WTC11 (cell line): ENCODE measurements at regions not wholly inside any gene's neighbourhood (a gene's known extent, or its start where the extent isn't known, plus 50 kb on each side); places are given as distances from the start of the nearest gene placed in this dataset.

ENCODE experiments used
- ATAC-seq: fragments of 200-7000 bp; cut with Tn5 transposase; 2 replicates; pipeline ENCODE4 v1.10.0; 2021; ENCODE audit warnings: mild to moderate bottlenecking, moderate library complexity
- CTCF ChIA-PET: fragments of 300-600 bp; sonication (Branson Sonifier 250); formaldehyde crosslinking; loops from one replicate; lab custom pipeline; 2021; ENCODE audit warnings: antibody characterized with exemption; lab: Charles Lee
- POLR2A ChIA-PET: fragments of 350-600 bp; sonication (Branson Sonifier 250); formaldehyde crosslinking; loops from one replicate; lab custom pipeline; 2021; ENCODE audit warnings: antibody characterized with exemption; lab: Charles Lee
- DNase-seq: peaks from one replicate; pipeline ENCODE4 v3.0.0; 2021; ENCODE audit warnings: low spot score
- H3K27ac Mint-ChIP-seq: 2 replicates; pipeline ENCODE4 v1.8.0; 2021; ENCODE audit warnings: mixed read lengths
- H3K27me3 Mint-ChIP-seq: 2 replicates; pipeline ENCODE4 v1.8.0; 2021; ENCODE audit warnings: low read depth, mild to moderate bottlenecking, moderate library complexity, mixed read lengths
- H3K36me3 Mint-ChIP-seq: 2 replicates; pipeline ENCODE4 v1.8.0; 2021; ENCODE audit warnings: mixed read lengths
- H3K4me1 Mint-ChIP-seq: 2 replicates; pipeline ENCODE4 v1.8.0; 2022; ENCODE audit warnings: mixed read lengths
- H3K4me3 Mint-ChIP-seq: 2 replicates; pipeline ENCODE4 v1.8.0; 2021; ENCODE audit warnings: mild to moderate bottlenecking, moderate library complexity, mixed read lengths
- H3K9me3 Mint-ChIP-seq: 2 replicates; pipeline ENCODE4 v1.8.0; 2021; ENCODE audit warnings: mixed read lengths
- CBFB ChIP-seq: sonication (generic); formaldehyde crosslinking; IDR thresholded peaks from 2 replicates; pipeline ENCODE4 v1.8.1; 2022; ENCODE audit warnings: mild to moderate bottlenecking, low read depth, missing genetic modification reagents
- FOXJ3 ChIP-seq: sonication (generic); formaldehyde crosslinking; IDR thresholded peaks from 2 replicates; pipeline ENCODE4 v1.9.0; 2021; ENCODE audit warnings: missing genetic modification reagents, mild to moderate bottlenecking, borderline replicate concordance
- HMGA2 ChIP-seq: fragments of 250-450 bp; sonication (Bioruptor Pico); IDR thresholded peaks from 2 replicates; pipeline ENCODE4 v1.4.0; 2021; ENCODE audit warnings: mild to moderate bottlenecking, moderate library complexity
- IRF2 ChIP-seq: sonication (generic); formaldehyde crosslinking; IDR thresholded peaks from 2 replicates; pipeline ENCODE4 v1.8.0; 2022; ENCODE audit warnings: low read depth, missing genetic modification reagents, borderline replicate concordance
- JAZF1 ChIP-seq: fragments of 250-450 bp; sonication (Bioruptor Pico); IDR thresholded peaks from 2 replicates; pipeline ENCODE4 v1.9.0; 2021; ENCODE audit warnings: moderate library complexity, mild to moderate bottlenecking, inconsistent platforms
- MYBL2 ChIP-seq: sonication (generic); formaldehyde crosslinking; IDR thresholded peaks from 2 replicates; pipeline ENCODE4 v1.8.1; 2023; ENCODE audit warnings: mild to moderate bottlenecking, moderate library complexity, missing genetic modification reagents
- NFATC4 ChIP-seq: fragments of 250-450 bp; sonication (Bioruptor Pico); IDR thresholded peaks from 2 replicates; pipeline ENCODE4 v1.9.0; 2021; ENCODE audit warnings: mild to moderate bottlenecking
- NFYB ChIP-seq: sonication (generic); formaldehyde crosslinking; conservative IDR thresholded peaks from 2 replicates; pipeline ENCODE4 v1.8.0; 2022; ENCODE audit warnings: low read depth, missing genetic modification reagents
- RORB ChIP-seq: fragments of 250-450 bp; sonication (Bioruptor Pico); IDR thresholded peaks from 2 replicates; pipeline ENCODE4 v1.9.0; 2021; ENCODE audit warnings: mild to moderate bottlenecking
- SMAD3 ChIP-seq: sonication (generic); formaldehyde crosslinking; IDR thresholded peaks from 2 replicates; pipeline ENCODE4 v1.8.0; 2022; ENCODE audit warnings: missing genetic modification reagents, mild to moderate bottlenecking, borderline replicate concordance
- SMAD4 ChIP-seq: sonication (generic); formaldehyde crosslinking; IDR thresholded peaks from 2 replicates; pipeline ENCODE4 v1.8.0; 2022; ENCODE audit warnings: mild to moderate bottlenecking, missing genetic modification reagents
- SP1 ChIP-seq: sonication (generic); formaldehyde crosslinking; conservative IDR thresholded peaks from 2 replicates; pipeline ENCODE4 v1.8.1; 2022; ENCODE audit warnings: missing genetic modification reagents
- TP53 ChIP-seq: sonication (generic); formaldehyde crosslinking; IDR thresholded peaks from 2 replicates; pipeline ENCODE4 v1.8.1; 2023; ENCODE audit warnings: mild to moderate bottlenecking, missing genetic modification reagents
- ZBTB21 ChIP-seq: sonication (generic); formaldehyde crosslinking; IDR thresholded peaks from 2 replicates; pipeline ENCODE4 v1.8.1; 2023; ENCODE audit warnings: mild to moderate bottlenecking, missing genetic modification reagents, borderline replicate concordance
- ZNF121 ChIP-seq: sonication (generic); formaldehyde crosslinking; IDR thresholded peaks from 2 replicates; pipeline ENCODE4 v1.8.0; 2023; ENCODE audit warnings: missing genetic modification reagents
- ZNF219 ChIP-seq: sonication (generic); formaldehyde crosslinking; IDR thresholded peaks from 2 replicates; pipeline ENCODE4 v1.8.0; 2023; ENCODE audit warnings: missing genetic modification reagents, mild to moderate bottlenecking, borderline replicate concordance
- ZNF263 ChIP-seq: sonication (generic); formaldehyde crosslinking; IDR thresholded peaks from 2 replicates; pipeline ENCODE4 v1.8.1; 2022; ENCODE audit warnings: low read depth, mild to moderate bottlenecking, moderate library complexity, missing genetic modification reagents
- ZNF423 ChIP-seq: fragments of 250-450 bp; sonication (Bioruptor Pico); IDR thresholded peaks from 2 replicates; pipeline ENCODE4 v2.1.2; 2022; ENCODE audit warnings: mild to moderate bottlenecking, moderate library complexity
- TF ChIP-seq, protein P1 (sequence below): sonication (generic); formaldehyde crosslinking; conservative IDR thresholded peaks from 2 replicates; pipeline ENCODE4 v1.8.1; 2022; ENCODE audit warnings: mild to moderate bottlenecking, missing genetic modification reagents
- TF ChIP-seq, protein P2 (sequence below): sonication (generic); formaldehyde crosslinking; IDR thresholded peaks from 2 replicates; pipeline ENCODE4 v1.8.1; 2022; ENCODE audit warnings: mild to moderate bottlenecking, missing genetic modification reagents, moderate library complexity, borderline replicate concordance
- TF ChIP-seq, protein P3 (sequence below): sonication (generic); formaldehyde crosslinking; IDR thresholded peaks from 2 replicates; pipeline ENCODE4 v1.8.1; 2022; ENCODE audit warnings: low read depth, mild to moderate bottlenecking, moderate library complexity, missing genetic modification reagents, borderline replicate concordance
- TF ChIP-seq, protein P4 (sequence below): fragments of 250-450 bp; sonication (Bioruptor Pico); conservative IDR thresholded peaks from 2 replicates; pipeline ENCODE4 v1.9.0; 2021; ENCODE audit warnings: mild to moderate bottlenecking
- TF ChIP-seq, protein P5 (sequence below): sonication (generic); formaldehyde crosslinking; IDR thresholded peaks from 2 replicates; pipeline ENCODE4 v1.8.1; 2022; ENCODE audit warnings: low read depth, missing genetic modification reagents, borderline replicate concordance
- TF ChIP-seq, protein P6 (sequence below): sonication (generic); formaldehyde crosslinking; IDR thresholded peaks from 2 replicates; pipeline ENCODE4 v1.8.0; 2022; ENCODE audit warnings: mild to moderate bottlenecking, missing genetic modification reagents
- TF ChIP-seq, protein P7 (sequence below): sonication (generic); formaldehyde crosslinking; IDR thresholded peaks from 2 replicates; pipeline ENCODE4 v1.8.0; 2022; ENCODE audit warnings: mild to moderate bottlenecking, missing genetic modification reagents
- TF ChIP-seq, protein P8 (sequence below): sonication (generic); formaldehyde crosslinking; IDR thresholded peaks from 2 replicates; pipeline ENCODE4 v1.8.1; 2023; ENCODE audit warnings: mild to moderate bottlenecking, missing genetic modification reagents, moderate library complexity

DNA sequence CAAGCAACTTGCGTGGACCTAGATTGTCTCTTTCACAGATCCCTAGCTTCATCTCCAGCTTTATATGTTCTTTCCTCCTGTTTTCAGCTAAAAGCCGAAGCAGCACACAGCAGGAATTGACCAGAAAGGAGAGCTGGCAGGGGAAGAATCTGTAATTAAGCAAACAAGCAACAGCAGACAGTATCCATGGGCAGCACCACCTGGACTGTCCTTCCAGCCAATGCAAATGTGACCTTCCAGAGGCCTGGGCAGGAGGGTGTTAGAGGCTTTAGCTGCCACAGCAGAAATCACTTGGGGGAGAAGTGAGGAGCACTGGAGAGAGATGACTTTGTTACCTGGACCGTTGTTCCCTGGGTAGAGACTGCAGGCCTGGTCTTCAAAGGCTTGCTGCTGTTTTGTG is 427.6 kb upstream of the GOT2 start (continued):
- TF ChIP-seq RORB (no peak), NFATC4 (no peak), SMAD4 (no peak), TP53 (CRISPR knock-in tag) (no peak), ZNF219 (no peak), SP1 (CRISPR knock-in tag) (no peak), IRF2 (CRISPR knock-in tag) (no peak)
- TF ChIP-seq, protein P1, sequence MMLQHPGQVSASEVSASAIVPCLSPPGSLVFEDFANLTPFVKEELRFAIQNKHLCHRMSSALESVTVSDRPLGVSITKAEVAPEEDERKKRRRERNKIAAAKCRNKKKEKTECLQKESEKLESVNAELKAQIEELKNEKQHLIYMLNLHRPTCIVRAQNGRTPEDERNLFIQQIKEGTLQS: no peak
- TF ChIP-seq, protein P2, sequence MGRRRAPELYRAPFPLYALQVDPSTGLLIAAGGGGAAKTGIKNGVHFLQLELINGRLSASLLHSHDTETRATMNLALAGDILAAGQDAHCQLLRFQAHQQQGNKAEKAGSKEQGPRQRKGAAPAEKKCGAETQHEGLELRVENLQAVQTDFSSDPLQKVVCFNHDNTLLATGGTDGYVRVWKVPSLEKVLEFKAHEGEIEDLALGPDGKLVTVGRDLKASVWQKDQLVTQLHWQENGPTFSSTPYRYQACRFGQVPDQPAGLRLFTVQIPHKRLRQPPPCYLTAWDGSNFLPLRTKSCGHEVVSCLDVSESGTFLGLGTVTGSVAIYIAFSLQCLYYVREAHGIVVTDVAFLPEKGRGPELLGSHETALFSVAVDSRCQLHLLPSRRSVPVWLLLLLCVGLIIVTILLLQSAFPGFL (CRISPR knock-in tag): no peak

DNA sequence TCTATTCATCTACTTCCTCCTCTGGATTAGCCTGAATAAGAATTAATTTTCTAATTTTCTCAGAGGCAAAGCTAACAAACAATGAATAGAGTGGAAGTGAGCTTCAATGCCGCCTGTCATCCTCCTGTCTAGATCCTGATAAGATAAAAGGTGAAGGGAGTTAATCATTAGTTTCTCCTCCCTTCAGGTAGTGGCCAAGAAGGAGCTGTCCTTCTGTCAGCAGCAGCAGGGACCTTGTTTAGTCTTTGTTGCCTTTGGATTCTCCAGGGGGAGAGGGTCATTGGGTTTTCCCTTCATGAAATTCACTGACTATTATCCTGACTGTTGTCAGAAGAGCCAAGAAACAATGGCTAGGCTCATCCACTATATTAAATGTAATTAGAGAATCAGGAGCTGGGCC is 420.2 kb upstream of the GOT2 start:
- TF ChIP-seq, protein P3, sequence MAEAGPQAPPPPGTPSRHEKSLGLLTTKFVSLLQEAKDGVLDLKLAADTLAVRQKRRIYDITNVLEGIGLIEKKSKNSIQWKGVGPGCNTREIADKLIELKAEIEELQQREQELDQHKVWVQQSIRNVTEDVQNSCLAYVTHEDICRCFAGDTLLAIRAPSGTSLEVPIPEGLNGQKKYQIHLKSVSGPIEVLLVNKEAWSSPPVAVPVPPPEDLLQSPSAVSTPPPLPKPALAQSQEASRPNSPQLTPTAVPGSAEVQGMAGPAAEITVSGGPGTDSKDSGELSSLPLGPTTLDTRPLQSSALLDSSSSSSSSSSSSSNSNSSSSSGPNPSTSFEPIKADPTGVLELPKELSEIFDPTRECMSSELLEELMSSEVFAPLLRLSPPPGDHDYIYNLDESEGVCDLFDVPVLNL: no peak
- TF ChIP-seq JAZF1 (CRISPR knock-in tag): no peak
- TF ChIP-seq, protein P4, sequence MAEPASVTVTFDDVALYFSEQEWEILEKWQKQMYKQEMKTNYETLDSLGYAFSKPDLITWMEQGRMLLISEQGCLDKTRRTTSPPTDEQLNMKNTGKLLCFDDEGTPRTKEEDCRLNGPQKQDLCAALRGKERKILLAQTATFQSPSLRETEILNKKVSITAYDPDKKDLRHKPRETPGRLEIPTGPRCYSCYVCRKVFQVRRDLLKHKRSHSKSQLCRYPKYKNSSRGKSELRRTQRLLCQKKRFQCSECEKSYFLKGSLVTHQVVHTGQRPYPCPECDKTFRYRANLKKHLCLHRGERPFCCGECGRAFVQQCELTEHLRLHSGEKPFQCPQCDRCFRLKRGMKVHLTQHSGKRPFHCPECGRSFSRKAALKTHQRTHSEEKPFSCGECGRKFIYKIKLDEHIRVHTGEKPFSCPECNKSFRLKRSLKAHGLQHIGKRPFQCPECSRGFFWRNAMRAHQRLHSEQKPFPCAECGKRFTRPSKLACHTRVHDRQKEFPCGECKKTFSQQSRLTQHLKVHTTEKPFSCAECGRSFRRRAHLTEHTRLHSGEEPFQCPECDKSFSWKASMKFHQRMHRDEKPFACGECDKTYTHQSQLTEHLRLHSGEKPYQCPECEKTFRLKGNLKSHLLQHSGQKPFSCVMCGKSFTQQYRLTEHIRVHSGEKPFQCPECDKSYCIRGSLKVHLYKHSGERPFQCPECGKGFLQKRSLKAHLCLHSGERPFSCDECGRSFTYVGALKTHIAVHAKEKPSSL (CRISPR knock-in tag): no peak
- TF ChIP-seq ZBTB21: no peak
- TF ChIP-seq, protein P5, sequence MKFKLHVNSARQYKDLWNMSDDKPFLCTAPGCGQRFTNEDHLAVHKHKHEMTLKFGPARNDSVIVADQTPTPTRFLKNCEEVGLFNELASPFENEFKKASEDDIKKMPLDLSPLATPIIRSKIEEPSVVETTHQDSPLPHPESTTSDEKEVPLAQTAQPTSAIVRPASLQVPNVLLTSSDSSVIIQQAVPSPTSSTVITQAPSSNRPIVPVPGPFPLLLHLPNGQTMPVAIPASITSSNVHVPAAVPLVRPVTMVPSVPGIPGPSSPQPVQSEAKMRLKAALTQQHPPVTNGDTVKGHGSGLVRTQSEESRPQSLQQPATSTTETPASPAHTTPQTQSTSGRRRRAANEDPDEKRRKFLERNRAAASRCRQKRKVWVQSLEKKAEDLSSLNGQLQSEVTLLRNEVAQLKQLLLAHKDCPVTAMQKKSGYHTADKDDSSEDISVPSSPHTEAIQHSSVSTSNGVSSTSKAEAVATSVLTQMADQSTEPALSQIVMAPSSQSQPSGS (CRISPR knock-in tag): no peak
- TF ChIP-seq NFYB: no peak
- no peak for TF ChIP-seq MYBL2 (CRISPR knock-in tag)
- TF ChIP-seq FOXJ3 (CRISPR knock-in tag): no peak
- TF ChIP-seq, protein P6, sequence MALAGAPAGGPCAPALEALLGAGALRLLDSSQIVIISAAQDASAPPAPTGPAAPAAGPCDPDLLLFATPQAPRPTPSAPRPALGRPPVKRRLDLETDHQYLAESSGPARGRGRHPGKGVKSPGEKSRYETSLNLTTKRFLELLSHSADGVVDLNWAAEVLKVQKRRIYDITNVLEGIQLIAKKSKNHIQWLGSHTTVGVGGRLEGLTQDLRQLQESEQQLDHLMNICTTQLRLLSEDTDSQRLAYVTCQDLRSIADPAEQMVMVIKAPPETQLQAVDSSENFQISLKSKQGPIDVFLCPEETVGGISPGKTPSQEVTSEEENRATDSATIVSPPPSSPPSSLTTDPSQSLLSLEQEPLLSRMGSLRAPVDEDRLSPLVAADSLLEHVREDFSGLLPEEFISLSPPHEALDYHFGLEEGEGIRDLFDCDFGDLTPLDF (CRISPR knock-in tag): no peak
- TF ChIP-seq, protein P7, sequence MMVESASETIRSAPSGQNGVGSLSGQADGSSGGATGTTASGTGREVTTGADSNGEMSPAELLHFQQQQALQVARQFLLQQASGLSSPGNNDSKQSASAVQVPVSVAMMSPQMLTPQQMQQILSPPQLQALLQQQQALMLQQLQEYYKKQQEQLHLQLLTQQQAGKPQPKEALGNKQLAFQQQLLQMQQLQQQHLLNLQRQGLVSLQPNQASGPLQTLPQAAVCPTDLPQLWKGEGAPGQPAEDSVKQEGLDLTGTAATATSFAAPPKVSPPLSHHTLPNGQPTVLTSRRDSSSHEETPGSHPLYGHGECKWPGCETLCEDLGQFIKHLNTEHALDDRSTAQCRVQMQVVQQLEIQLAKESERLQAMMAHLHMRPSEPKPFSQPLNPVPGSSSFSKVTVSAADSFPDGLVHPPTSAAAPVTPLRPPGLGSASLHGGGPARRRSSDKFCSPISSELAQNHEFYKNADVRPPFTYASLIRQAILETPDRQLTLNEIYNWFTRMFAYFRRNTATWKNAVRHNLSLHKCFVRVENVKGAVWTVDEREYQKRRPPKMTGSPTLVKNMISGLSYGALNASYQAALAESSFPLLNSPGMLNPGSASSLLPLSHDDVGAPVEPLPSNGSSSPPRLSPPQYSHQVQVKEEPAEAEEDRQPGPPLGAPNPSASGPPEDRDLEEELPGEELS (CRISPR knock-in tag): no peak
- no peak for TF ChIP-seq CBFB (CRISPR knock-in tag)
- TF ChIP-seq SMAD3 (CRISPR knock-in tag): no peak
- TF ChIP-seq ZNF121: no peak
- TF ChIP-seq HMGA2 (CRISPR knock-in tag): no peak
- TF ChIP-seq ZNF263 (CRISPR knock-in tag): no peak
- no peak for TF ChIP-seq ZNF423 (CRISPR knock-in tag)
- TF ChIP-seq, protein P8, sequence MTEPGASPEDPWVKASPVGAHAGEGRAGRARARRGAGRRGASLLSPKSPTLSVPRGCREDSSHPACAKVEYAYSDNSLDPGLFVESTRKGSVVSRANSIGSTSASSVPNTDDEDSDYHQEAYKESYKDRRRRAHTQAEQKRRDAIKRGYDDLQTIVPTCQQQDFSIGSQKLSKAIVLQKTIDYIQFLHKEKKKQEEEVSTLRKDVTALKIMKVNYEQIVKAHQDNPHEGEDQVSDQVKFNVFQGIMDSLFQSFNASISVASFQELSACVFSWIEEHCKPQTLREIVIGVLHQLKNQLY (CRISPR knock-in tag): no peak
- DNase-seq (no peak), ATAC-seq (no peak)
- no peaks in the 10 kb centered on the region for H3K36me3 Mint-ChIP-seq
- no peaks in the 10 kb centered on the region; the same call in 1 of the 2 replicates for H3K27me3 Mint-ChIP-seq
- ChIA-PET CTCF (no interaction called here), POLR2A (no interaction called here)
- no peaks in the 10 kb centered on the region; the same call in 1 of the 2 replicates for H3K4me1 Mint-ChIP-seq
- H3K27ac Mint-ChIP-seq: no peak overlapping the region
- no peaks in the 10 kb centered on the region for H3K9me3 Mint-ChIP-seq
- no peak overlapping the region for H3K4me3 Mint-ChIP-seq
